Activated CD4-positive, alpha-beta T cell treated with anti-CD3 and anti-CD28 coated beads, Interleukin-2, amount 10 ng/mL, durations not matched to agents 7 days and 5 days (primary cell): ENCODE measurements at regions not wholly inside any gene's neighbourhood (a gene's known extent, or its start where the extent isn't known, plus 50 kb on each side); places are given as distances from the start of the nearest gene placed in this dataset.
"Not testable (repeated sequence)": the region's sequence is repeated elsewhere in the genome, so short reads cannot be mapped to it uniquely, and the experiment has no call there.

ENCODE experiments used
- CTCF ChIA-PET: fragments of 350-600 bp; sonication (Branson Sonifier 250); formaldehyde crosslinking; loops from one replicate; lab custom pipeline; 2021; ENCODE audit warnings: antibody characterized with exemption; lab: Charles Lee
- POLR2A ChIA-PET: fragments of 350-600 bp; sonication (Branson Sonifier 250); formaldehyde crosslinking; loops from one replicate; lab custom pipeline; 2021; ENCODE audit warnings: antibody characterized with exemption; lab: Charles Lee
- DNase-seq: peaks from one replicate; pipeline ENCODE4 v3.0.0-alpha.2; 2020
- H3K27ac Mint-ChIP-seq: one replicate; pipeline ENCODE4 v1.8.0; 2021; ENCODE audit warnings: mild to moderate bottlenecking, moderate library complexity, mixed read lengths
- H3K27me3 Mint-ChIP-seq: one replicate; pipeline ENCODE4 v1.8.0; 2021; ENCODE audit warnings: mixed read lengths
- H3K36me3 Mint-ChIP-seq: one replicate; pipeline ENCODE4 v1.8.0; 2021; ENCODE audit warnings: low read depth, mixed read lengths
- H3K4me1 Mint-ChIP-seq: one replicate; pipeline ENCODE4 v1.8.0; 2021; ENCODE audit warnings: mixed read lengths
- H3K4me3 Mint-ChIP-seq: one replicate; pipeline ENCODE4 v1.8.0; 2021; ENCODE audit warnings: mild to moderate bottlenecking, moderate library complexity, mixed read lengths
- H3K9me3 Mint-ChIP-seq: one replicate; pipeline ENCODE4 v1.8.0; 2021; ENCODE audit warnings: mixed read lengths

DNA sequence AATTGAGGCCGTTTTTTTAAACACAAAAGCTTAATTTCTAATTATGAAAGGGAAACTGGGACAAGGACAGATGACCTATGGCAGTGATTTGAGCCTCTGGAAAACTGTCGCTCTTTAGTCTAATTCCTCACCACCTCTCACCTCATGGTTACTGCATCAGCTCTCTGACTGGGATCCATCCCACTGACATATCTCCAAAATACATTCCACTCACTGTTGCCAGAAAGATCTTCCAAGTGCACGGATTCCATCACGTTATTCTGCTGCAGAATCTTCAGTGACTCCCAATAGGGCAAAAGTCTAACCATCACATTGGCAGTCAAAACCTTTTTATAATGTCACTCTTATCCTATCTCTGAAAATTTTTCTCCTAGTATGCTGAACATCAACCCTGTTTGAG, 132.3 kb upstream of the MB21D2 start:
- no peaks in the 10 kb centered on the region for H3K36me3 Mint-ChIP-seq

DNA sequence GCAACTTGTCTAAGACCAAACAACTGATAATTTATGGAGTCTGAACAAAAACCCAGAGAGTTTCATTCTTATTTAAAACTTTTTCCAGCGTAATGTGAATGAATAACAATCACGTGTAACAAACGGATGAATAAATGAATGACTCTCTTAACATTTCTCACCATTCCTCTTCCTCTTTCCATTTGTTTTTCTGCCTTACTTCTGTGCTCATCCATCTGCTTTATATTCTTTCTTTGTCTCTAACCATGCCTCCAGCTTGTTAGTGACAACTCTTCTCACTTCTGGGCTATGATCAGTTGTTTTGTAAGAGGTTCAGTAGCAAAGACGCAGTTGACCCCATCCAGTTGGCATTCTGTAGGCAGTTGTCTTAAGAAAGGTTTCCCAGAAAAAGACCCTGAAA, 133.7 kb upstream of the MB21D2 start:
- Mint-ChIP-seq H3K27me3 (peaks cover 4% of the 10 kb centered on the region), H3K36me3 (no peaks in the 10 kb centered on the region), H3K9me3 (no peaks in the 10 kb centered on the region), H3K4me1 (no peaks in the 10 kb centered on the region), H3K27ac (no peak overlapping the region), H3K4me3 (no peak overlapping the region)
- ChIA-PET CTCF (no interaction called here), POLR2A (no interaction called here)
- DNase-seq: no peak

More for the DNA sequence above, 132.3 kb upstream of the MB21D2 start:
- Mint-ChIP-seq H3K27ac (no peak overlapping the region), H3K27me3 (peaks cover 9% of the 10 kb centered on the region), H3K4me1 (no peaks in the 10 kb centered on the region), H3K9me3 (no peaks in the 10 kb centered on the region), H3K4me3 (no peak overlapping the region)
- DNase-seq: no peak
- CTCF ChIA-PET: no interaction called here
- POLR2A ChIA-PET: no interaction called here

DNA sequence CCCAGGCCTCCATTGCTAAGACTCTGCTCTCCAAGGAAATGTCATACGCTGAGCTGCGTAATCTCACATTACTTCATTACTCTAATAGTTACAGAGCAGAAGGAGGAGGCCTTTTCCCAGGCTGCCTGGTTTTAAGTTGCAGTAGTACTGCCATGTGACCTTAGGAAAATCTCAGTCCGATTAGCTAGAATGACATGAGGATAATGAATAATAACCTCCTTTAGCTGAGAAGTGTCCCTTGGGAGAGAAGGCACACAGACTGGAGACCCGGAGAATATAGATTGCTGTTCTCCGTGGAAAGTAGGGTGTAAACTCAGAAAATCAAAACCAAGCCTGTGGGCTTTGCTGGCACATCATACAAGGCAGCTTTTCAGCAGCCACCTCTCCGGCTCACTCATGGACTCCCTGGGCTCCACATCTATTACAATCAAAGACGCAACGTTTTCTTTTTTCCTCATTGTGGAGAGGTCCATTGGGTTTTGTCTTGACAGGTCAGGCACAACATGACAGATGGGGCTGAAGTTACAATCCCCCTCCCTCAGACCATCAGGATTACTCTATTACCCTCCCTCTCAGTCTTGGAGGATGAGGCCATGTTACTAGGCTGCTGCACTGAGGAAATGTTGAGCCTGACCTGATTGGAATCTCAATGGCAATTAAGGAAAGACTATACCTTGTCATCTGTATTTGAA, 134.8 kb upstream of the MB21D2 start:
- Mint-ChIP-seq H3K4me1 (no peaks in the 10 kb centered on the region), H3K4me3 (no peak overlapping the region), H3K9me3 (no peaks in the 10 kb centered on the region), H3K27me3 (peaks cover 4% of the 10 kb centered on the region), H3K27ac (no peak overlapping the region), H3K36me3 (no peaks in the 10 kb centered on the region)
- no peak for DNase-seq
- ChIA-PET CTCF (no interaction called here), POLR2A (no interaction called here)

DNA sequence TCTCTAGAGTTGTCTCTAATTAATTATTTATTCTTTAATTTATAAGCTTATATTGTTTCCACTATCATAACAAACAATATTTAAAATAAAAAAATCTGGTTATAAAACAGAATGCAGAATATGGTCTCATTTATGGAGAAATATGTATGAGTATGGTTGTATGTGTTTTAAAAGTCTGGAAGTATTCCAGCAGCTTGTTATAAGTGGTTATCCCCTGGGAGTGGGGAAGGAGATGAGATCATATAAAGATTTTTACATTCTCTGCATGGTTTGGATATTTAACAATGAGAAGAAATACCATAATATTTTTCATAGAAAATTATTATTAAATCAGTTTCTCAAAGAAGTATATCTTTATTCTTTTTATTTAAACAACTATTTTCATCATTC, 135.4 kb upstream of the MB21D2 start:
- Mint-ChIP-seq H3K27ac (no peak overlapping the region), H3K36me3 (no peaks in the 10 kb centered on the region), H3K4me1 (no peaks in the 10 kb centered on the region), H3K9me3 (no peaks in the 10 kb centered on the region), H3K4me3 (no peak overlapping the region), H3K27me3 (peaks cover 2% of the 10 kb centered on the region)
- ChIA-PET CTCF (no interaction called here), POLR2A (no interaction called here)
- no peak for DNase-seq

DNA sequence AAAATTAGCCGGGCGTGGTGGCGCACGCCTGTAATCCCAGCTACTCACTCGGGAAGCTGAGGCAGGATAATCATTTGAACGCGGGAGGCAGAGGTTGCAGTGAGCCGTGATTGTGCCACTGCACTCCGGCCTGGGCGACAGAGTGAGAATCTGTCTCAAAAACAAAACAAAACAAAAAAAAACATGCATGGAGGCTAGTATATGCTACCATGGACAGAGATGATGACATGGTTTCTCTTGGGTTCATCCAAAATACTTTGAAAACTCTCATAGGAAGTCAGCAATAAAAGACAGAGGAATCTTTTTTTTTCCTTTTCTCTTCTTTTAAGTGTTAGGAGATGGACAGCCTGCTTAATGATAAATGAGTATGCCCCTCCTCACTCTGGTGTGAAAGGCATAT, 137.7 kb upstream of the MB21D2 start:
- CTCF ChIA-PET: no interaction called here
- H3K27me3 Mint-ChIP-seq: no peaks in the 10 kb centered on the region

DNA sequence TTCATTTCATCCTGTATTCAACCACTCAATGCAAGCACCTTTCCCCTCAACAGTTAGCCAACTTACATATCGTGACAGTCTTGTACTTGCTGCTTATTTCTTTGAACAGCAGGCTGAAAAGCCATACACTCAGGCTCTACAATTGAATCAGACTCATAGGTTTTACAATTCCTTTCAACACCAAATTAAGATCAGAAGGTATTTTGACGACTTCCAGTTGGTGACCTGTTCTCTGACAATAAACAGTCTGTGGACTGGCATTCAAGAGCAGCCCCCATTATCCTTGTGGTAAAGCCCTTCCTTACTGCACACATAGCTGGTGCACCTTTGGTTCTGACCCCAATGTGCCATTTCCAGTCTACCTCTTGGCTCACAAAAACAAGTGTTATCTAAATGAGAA, 140.0 kb upstream of the MB21D2 start:
- Mint-ChIP-seq H3K36me3 (no peaks in the 10 kb centered on the region), H3K27ac (no peak overlapping the region), H3K4me3 (no peak overlapping the region), H3K4me1 (no peaks in the 10 kb centered on the region), H3K9me3 (no peaks in the 10 kb centered on the region), H3K27me3 (no peaks in the 10 kb centered on the region)
- POLR2A ChIA-PET: no interaction called here
- CTCF ChIA-PET: no interaction called here
- no peak for DNase-seq

More for the DNA sequence above, 137.7 kb upstream of the MB21D2 start:
- no peaks in the 10 kb centered on the region for H3K36me3 Mint-ChIP-seq
- DNase-seq: no peak
- H3K9me3 Mint-ChIP-seq: no peaks in the 10 kb centered on the region
- POLR2A ChIA-PET: no interaction called here
- H3K27ac Mint-ChIP-seq: no peak overlapping the region
- H3K4me3 Mint-ChIP-seq: no peak overlapping the region
- H3K4me1 Mint-ChIP-seq: no peaks in the 10 kb centered on the region

DNA sequence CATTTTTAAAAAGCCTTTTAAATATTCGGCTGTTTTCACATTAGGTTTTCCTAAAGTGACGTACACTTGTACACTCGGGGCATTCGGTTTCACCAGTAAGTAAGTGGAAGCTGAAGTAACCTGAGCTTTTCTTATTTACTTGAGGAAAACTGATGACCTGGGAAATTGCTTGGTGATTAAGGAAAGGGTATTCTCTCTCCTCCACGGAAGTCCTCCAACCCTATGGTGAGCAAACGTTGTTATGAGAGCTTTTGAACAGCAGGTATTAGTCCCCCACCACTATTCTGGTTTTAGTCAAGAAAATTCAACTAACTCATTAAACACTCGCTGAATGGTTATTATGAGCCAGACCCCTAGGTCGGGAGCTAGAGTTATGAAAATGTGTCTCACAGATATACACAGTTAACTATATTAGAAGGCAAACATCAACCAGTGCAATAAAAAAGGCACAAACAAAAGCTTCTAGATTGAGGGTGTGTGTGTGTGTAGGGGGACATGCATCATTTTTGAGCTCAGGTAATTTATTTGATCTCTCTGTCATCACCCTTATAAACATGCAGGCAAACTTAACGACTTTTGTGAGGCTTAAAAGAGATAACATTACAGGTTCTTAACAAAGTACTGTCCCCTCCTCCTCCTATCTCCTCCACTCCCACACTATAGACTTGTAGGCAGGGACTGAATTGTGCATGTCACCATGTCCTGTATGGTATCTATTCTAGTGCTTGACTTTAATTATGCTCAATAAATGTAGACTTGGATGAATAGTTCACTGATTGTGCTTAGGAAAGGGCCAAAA, 143.3 kb upstream of the MB21D2 start:
- Mint-ChIP-seq H3K9me3 (no peaks in the 10 kb centered on the region), H3K27ac (no peak overlapping the region), H3K4me3 (no peak overlapping the region), H3K4me1 (no peaks in the 10 kb centered on the region), H3K27me3 (peaks cover 5% of the 10 kb centered on the region), H3K36me3 (no peaks in the 10 kb centered on the region)
- POLR2A ChIA-PET: no interaction called here
- CTCF ChIA-PET: no interaction called here
- DNase-seq: no peak

DNA sequence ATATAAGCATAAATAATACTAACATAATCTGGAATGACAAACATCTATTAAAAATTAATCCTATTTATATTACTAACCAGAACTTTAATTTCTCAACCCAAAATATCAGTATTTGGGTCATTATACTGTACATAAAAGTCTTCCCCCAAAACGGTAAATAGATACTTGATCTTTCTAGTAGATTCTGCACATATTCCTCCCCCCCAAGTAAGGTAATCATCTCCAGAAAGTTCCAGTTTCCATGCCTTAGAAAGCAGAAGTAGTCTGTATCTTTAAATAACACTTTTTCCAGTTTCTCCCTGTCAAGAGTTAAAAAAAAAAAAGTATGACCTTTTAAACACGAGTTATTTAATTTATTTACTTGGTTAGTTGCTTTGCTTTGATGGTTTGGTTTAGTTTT, 150.7 kb upstream of the MB21D2 start:
- CTCF ChIA-PET: no interaction called here
- Mint-ChIP-seq H3K36me3 (no peaks in the 10 kb centered on the region), H3K9me3 (no peaks in the 10 kb centered on the region), H3K27ac (no peak overlapping the region), H3K4me3 (no peak overlapping the region), H3K4me1 (no peaks in the 10 kb centered on the region), H3K27me3 (peaks cover 6% of the 10 kb centered on the region)
- POLR2A ChIA-PET: no interaction called here
- no peak for DNase-seq

DNA sequence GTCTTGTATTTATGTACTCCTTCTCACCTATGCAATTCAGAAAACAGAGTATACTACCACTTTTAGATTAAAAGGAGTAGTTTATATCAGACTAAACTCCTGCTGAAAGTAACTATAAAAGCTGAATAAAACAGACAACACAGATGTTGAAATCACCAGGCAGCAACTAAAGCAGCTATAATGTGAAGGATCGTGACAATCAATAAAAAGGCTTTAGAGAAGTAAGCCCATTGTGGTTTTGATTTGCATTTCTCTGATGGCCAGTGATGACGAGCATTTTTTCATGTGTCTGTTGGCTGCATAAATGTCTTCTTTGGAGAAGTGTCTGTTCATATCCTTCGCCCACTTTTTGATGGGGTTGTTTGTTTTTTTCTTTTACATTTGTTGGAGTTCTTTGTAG, 152.1 kb upstream of the MB21D2 start:
- POLR2A ChIA-PET, CTCF ChIA-PET, DNase-seq, H3K27me3 Mint-ChIP-seq, H3K4me3 Mint-ChIP-seq, H3K36me3 Mint-ChIP-seq, H3K27ac Mint-ChIP-seq, H3K4me1 Mint-ChIP-seq, H3K9me3 Mint-ChIP-seq: not testable (repeated sequence)

DNA sequence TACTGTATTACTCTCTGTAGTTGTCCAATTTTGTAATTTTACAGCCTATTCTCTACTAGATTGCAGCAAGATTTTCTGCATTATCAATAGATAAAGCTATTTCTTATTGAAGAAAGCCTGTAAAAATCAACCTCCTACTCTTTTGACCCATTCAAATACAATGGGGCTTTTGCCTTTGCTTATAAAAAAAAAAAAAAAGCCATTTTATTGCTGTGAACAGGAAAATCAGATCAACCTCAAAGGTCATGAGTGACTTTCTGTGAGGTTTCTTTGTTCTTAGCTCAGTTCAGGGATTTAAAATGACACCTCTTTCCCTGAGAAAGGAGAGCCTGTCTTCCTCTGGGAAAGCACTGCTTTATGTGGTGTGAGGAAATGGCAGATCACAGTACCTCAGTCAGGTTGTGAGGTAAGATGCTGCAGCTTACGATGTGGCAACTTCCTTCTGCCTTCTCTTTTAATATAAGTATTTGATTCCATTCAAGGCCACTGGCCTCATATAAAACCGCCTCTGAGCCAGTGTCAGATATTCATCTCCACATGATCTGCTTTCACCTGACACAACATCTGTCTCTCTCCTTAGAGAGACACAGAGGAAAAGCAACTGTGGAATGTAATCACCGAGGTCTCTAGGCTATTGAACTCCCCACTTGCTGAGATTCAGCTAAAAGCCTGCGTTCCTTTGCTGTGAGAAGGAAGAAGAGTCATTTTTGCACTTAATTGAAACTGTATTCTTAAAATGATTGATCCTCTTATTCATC, 161.5 kb upstream of the MB21D2 start:
- H3K4me3 Mint-ChIP-seq: no peak overlapping the region
- CTCF ChIA-PET: no interaction called here
- peaks cover 3% of the 10 kb centered on the region for H3K27me3 Mint-ChIP-seq

DNA sequence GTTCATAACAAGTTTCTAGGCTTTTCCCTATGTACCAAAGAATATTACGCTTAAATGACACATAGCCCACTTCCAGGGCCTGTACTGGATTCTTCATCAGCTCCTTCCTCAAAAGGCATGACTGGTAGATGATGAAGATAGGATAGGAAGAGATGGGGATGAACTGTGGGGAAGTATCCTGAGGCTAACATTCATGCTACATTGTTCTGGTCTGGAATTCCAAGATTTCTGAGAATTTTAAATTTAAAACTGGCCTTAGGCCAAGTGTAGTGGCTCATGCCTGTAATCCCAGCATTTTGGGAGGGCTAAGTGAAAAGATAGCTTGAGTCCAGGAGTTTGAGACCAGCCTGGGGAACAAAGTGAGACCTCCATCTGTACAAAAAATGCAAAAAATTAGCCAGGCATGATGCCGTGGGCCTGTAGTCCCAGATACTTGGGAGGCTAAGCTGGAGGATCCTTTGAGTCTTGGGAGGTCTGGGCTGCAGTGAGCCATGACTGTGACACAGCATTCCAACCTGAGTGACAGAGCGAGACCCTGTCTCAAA, 160.1 kb upstream of the PLAAT1 start:
- Mint-ChIP-seq H3K36me3 (no peaks in the 10 kb centered on the region), H3K4me1 (no peaks in the 10 kb centered on the region), H3K27ac (no peak overlapping the region), H3K27me3 (no peaks in the 10 kb centered on the region), H3K9me3 (no peaks in the 10 kb centered on the region), H3K4me3 (no peak overlapping the region)
- CTCF ChIA-PET: no interaction called here
- POLR2A ChIA-PET: no interaction called here
- DNase-seq: no peak

More for the DNA sequence above, 161.5 kb upstream of the MB21D2 start:
- no peaks in the 10 kb centered on the region for H3K9me3 Mint-ChIP-seq
- no peaks in the 10 kb centered on the region for H3K4me1 Mint-ChIP-seq
- H3K36me3 Mint-ChIP-seq: no peaks in the 10 kb centered on the region
- no peak for DNase-seq
- no peak overlapping the region for H3K27ac Mint-ChIP-seq
- POLR2A ChIA-PET: no interaction called here

DNA sequence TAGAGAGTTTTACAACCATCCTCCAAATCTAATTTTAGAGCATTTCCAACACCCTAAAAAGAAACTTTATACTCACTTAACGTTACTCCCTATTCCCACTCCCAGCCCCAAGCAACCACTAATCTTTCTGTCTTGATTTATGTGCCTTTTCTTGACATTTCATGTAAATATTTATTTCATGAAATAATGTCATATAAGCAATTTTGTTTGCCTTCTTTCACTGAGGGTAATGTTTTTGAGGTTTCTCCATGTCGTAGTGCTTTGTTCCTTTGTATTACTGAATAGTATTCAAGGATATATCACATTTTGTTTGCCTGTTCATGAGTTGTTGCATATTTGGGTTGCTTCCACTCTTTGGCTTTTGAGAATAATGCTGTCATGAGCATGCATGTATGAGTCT, 155.4 kb upstream of the PLAAT1 start:
- Mint-ChIP-seq H3K4me3 (no peak overlapping the region), H3K9me3 (no peaks in the 10 kb centered on the region), H3K4me1 (no peaks in the 10 kb centered on the region), H3K36me3 (no peaks in the 10 kb centered on the region), H3K27ac (no peak overlapping the region), H3K27me3 (no peaks in the 10 kb centered on the region)
- CTCF ChIA-PET: no interaction called here
- no peak for DNase-seq
- POLR2A ChIA-PET: no interaction called here

DNA sequence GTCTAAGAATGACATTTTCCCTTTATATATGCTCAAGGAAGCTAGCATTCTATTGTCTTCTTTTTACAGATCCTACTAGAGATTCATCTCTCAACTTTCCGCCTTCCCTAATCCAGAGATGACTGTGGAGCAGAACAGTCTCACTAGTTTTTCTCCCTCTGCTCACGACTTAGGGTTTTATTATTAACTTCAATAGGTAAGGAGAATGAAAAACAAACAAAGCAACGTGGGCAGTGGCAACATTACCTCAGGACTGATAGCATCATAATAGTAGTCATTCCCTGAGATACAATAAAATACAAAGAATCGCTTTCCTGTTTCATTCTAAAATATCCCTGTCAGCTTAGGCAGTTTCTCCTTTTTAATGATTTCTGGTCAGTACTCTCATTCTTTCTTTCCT, 154.3 kb upstream of the PLAAT1 start:
- no peaks in the 10 kb centered on the region for H3K4me1 Mint-ChIP-seq
- no peaks in the 10 kb centered on the region for H3K27me3 Mint-ChIP-seq
- no peaks in the 10 kb centered on the region for H3K36me3 Mint-ChIP-seq
- CTCF ChIA-PET: no interaction called here
- H3K4me3 Mint-ChIP-seq: no peak overlapping the region
- H3K27ac Mint-ChIP-seq: no peak overlapping the region
- H3K9me3 Mint-ChIP-seq: no peaks in the 10 kb centered on the region
- DNase-seq: no peak
- POLR2A ChIA-PET: no interaction called here
